NCI-H2196 treated with DMSO at 0.1 percent for 48 hours (cell line): ENCODE measurements at regions not wholly inside any gene's neighbourhood (a gene's known extent, or its start where the extent isn't known, plus 50 kb on each side); places are given as distances from the start of the nearest gene placed in this dataset.

Experiments
- DNase-seq: peaks from one replicate; lab custom pipeline; 2025; ENCODE audit not compliant: unreplicated experiment; lab: John Stamatoyannopoulos, UW

DNA sequence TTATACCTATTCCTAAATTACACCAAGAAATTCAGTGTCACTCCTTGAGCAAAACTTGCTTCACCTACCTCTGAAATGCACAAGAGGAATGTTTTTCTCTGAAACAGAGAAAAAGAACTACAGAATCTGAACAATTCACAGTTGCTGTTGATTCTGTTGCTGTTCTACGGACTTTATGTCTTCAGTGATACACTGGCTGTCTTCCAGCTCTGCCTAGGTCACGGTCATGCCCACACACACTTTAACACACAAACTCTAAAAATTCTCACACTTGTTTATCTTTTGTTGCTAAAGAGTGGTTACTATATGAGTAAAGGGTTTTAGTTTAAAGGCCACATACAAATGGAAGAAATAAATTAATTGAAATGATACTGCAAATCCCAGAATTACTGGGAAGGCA lies 124.4 kb upstream of the SPRY2 start:
- no peak for DNase-seq

DNA sequence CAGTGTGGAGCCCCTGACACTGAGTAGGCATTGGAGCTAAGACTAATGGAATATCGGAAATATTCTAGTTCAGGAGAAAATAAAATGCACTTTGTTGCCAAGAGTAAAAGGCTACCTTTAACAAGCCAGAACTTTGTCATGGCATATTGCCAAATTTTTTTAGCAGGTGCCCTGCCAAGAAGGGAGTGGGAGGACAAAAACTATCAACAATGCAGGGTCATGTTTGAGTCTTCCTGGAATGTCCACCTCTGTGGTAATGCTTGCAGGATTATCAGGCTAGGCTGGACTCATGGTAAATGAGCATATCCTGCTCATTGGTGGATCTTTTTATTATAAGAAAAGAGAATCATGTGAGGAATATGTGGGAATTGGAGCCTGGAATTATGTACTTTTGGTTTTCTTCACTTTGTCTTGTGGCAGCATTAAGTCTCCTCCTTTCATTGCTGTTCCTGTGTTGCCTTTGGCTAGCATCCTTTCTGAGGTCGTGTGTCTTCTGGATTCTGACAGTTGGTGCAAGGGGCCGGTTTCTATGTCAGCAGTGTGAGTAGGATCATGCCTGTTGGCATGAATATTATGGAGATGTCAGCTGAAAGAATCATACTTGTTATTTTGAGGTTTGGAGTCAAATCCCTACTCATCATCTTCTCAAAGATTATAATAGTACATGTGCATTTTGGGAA lies 122.9 kb upstream of the SPRY2 start:
- no peak for DNase-seq

DNA sequence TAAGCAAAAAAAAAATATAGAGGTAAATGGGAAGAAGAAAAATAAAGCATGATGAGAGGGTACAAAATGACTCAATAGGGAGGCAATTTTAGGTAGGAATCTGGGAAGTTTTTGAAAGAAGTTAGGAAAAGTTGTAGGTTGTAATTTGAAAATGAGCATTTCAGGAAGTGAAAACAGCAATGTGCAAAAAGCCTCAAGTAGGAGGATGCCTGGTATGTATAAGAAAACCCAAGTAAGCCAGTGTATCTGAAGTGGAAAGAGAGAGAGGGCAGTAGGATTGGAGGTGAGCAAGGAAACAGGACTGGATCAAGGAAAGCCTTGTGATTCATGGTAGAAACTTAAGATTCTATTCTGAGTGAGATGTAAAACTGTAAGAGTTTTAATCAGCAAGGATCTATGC lies 121.6 kb upstream of the SPRY2 start:
- DNase-seq: no peak

DNA sequence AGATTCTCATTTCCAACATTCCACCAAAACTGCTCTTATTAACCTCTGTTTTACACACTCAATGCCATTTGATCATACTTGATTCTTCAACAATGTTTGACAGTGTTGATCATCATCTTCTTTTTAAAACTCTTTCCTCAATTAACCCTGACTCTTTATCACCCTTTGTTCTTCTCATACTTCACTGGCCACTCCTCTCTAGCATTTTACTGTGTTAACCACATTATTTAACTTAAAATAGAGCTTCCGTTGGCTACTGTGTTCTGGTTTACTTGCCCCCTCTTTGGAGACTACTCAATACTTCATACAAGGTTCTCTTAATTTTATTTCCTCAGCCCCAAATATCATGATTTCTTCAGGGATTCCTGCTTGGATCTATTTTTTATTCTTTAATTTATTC lies 121.1 kb upstream of the SPRY2 start:
- DNase-seq: no peak

DNA sequence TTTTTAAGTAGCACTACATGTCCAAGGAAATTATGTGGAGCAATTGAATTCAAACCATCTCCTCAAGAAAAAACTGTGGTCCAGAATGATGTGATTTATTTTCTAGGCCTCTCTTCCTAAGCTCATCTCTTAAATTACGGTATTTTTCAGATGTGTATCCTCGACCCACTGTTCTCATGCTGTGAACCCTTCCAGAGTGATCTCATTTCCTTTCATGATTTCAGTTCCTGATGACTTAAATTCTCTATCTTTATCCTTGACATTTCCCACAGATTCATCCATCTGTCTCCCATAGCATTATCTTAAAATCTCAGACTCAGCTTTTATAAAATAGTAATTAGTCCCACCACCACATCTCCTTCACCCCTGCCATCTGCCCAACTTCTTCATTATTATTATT lies 117.6 kb upstream of the SPRY2 start:
- DNase-seq: no peak

DNA sequence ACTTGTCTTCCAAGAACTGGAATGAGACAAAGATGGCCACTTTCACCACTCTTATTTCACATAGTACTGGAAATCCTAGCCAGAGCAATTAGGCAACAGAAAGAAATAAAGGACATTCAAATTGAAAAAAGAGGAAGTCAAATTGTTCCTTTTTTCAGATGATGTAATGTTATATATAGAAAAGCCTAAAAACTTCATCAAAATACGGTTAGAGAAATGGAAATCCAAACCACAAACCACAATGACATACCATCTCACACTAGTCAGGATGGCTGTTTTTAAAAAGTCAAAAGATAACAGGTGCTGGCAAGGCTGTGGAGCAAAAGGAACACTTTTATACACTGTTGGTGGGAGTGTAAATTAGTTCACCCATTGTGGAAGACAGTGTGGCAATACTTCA lies 113.3 kb upstream of the SPRY2 start:
- DNase-seq: no peak

DNA sequence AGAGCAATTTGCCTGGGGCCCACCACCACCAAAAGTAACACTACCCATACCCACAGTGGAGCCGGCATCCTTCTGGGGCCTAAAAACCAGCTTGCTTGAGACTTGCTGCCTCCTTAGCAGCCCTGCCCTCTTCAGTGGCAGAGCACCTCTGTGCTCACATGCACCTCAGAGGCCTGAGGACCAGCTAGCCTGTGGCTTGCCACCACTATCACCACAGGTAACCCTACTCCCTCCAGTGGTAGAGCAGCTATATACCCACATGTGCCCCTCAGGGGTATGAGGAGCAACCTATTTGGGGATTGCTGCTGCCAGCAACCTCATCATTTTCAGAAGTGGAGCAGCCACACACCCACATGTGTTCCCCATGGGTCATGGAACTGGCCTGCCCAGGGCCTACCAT lies 111.4 kb upstream of the SPRY2 start:
- no peak for DNase-seq

DNA sequence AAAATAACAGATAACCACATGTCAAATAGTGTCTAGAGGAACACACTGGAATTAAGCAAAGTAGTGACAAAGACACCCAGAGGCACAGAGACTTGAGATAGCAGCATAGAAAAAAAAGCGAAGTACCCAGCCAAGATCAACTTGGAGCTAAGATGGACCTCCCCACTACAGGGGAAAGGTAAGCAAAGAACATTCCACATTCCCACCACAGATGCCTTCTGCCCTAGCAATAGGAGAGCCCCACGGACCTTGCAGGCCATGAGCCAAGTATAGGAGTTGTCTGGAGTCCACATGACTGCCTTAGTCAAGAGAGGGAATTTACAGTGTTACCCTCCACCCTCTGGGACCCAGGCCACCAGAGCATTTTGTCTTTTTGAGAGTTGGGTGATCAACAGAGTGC lies 110.7 kb upstream of the SPRY2 start:
- DNase-seq: no peak

DNA sequence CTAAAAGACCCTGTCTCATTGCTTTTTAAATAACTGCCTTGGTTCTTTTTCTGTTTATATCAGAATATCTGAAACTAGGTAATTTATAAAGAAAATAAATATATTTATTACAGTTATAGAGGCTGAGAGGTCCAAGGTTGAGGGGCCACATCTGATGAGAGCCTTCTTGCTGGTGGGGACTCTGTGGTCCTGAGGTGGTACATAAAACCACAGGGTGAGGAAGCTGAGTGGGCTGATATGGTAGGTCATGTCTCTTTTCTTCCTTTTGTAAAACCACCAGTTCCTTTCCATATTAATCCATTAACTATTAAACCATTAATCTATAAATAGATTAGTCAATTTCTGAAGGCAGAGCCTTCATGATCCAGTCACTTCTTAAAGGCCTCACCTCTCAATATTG lies 109.5 kb upstream of the SPRY2 start:
- no peak for DNase-seq

DNA sequence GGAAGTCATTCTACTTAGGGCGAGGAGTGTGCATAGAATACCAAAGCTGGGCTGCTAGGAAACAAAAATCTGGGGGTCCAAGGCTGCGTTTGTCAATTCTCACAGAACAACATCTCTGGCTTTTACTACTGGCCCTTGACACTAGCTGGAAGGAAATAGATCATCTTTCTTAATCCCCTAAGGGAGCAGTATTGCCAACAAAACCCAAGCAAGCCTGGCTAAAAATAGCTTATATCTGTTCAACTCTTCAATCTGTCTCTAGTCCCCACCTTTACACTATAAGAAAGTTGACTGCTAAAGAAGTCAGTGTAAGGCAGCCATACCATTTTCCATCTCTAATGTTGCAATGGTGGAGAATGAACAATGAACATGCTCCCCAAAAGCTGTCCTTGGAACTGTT lies 107.8 kb upstream of the SPRY2 start:
- no peak for DNase-seq

DNA sequence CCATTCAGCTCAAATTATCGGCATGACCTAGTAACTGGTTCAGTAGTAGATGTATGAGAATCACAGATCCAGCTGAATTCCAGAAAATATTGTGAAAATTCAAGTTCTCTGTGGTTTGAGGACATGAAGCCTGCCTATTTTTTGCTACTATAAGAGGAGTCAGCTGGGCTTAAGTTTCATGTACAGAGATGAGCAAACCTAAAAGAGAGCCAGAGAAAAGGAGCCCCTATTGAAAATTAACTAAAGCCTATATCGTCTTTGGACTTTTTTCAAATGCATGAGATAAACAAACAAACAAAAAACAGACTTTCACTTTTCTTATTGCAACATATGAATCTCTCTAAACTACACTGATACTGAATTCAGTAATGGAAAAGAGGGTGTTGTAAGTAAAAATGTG lies 106.8 kb upstream of the SPRY2 start:
- no peak for DNase-seq

DNA sequence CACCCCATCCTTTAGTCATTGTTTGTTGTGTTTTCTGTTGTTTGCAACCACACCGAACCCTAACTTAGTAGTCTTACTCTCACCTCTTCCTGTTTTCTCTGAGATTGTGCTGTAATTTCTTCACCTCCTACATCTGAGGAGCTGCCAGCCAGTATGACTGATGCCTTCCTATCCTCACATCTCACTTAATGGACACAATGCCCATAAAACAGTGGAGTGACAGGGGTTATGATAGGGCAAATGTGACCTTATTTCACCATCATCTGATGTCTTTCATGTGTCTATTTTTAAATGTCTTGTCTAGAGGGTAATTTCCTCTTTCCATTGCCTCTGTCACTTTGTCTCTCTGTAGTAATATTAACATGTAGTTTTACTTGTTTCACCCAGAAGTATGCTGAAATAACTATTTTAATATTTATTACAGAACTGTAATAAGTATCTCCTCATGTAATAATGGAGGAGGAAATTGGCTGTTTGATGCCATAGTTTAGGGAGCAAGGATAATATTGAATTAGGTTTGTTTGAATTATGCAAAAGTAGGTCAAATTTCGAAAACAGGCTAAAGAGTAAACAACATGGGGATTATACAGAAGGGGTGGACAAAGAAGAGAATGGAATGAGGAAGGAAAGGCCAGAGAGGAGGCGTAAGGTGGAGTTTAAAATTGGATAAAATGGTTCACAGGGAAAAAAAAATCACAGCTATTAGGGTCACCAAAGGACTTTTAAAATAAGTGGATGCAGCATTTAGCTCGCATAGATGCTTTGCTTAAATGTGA lies 103.5 kb upstream of the SPRY2 start:
- no peak for DNase-seq

DNA sequence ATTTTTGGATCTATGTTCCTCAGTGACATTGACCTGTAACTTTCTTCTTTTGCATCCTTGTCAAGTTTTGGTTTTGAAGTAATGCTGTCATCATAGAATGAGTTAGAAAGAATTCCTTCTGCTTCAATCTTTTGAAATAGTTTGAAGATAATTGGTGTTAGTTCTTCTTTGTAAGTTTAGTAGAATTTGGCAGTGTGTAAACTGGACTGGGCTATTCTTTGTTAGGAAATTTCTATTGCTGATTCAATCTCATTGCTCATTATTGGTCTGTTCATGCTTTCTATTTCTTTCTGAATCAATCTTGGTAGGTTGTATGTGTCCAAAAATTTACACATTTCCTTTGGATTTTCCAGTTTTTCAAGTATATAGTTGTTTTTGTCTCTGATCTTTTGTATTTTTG lies 101.7 kb upstream of the SPRY2 start:
- DNase-seq: no peak

DNA sequence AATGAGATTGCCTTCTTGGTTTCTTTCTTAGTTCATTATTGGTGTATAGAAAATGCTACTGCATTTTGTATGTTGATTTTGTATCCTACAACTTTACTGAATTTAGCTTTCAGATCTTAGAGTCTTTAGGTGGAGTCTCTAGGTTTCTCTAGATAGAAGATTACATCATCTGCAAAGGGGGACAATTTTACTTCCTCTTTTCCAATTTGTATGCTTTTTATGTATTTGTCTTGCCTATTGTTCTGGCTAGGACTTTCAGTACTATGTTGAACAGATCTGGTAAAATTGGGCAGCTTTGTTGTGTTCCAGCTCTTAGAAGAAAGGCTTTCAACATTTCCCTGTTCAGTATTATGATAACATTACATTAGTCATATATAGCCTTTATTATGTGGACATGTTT lies 101.0 kb upstream of the SPRY2 start:
- no peak for DNase-seq

DNA sequence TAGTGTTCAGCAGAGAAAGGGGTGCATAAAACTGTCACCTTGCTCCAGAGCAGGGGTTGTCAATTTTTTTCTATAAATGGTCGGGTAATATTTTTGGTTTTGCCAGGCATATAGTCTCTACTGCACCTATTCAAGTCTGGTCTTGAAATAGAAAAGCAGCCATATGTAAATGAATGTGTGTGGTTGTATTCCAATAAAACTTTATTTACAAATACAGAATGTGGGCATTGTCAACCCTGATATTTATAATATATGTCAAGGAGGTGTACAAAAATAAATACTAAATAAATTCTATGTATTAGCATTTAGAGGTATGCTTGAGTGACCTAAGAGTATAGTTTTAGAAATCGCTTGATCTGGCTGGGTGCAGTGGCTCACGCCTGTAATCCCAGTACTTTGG lies 97.6 kb upstream of the SPRY2 start:
- DNase-seq: no peak

DNA sequence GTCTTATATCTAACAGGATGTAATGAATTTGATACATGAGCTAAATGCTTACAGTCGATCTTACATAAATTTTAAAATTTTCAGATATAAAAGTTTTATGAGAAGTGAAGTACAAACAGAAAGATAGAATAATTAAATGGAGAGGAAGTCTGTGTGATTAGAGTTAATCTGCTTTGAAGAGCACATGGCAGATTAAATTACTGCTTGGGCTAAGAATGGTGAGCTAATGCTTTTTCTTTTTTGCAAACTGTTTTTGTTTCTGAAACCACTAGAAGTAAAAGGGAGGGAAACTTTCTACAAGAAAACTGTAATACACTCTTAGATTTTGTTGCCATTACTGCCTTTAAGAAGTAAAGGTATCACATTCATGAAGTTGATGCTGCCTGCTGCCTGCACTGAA lies 96.3 kb upstream of the SPRY2 start:
- DNase-seq: no peak

DNA sequence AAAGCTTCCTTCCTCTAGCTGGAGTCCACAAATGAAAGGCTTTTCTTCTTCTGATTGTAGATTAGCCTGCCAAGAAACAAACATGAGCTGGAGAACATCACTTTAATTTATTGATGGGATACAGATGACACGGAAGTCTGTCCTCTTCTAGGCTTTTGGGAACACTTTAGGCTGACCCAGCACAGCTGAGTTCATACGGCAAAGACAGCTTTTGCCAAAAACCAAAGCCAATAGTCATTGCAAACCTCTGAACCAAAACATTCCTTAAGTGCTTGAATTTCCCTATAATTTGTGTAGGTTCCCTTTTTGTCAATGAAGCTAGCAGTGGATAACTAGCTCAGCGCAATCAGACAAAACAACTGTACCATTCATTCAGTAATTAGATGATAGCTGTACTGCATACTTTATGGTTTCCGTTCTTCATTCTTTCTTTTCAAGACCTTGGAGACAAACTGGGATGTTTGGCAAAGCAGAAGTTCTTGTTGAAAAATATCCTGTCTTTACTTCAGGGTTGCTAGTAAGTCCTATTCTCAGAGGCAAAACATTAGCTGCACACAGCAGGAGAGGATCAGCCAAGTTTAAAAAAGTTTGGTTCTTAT lies 95.7 kb upstream of the SPRY2 start:
- DNase-seq: no peak

DNA sequence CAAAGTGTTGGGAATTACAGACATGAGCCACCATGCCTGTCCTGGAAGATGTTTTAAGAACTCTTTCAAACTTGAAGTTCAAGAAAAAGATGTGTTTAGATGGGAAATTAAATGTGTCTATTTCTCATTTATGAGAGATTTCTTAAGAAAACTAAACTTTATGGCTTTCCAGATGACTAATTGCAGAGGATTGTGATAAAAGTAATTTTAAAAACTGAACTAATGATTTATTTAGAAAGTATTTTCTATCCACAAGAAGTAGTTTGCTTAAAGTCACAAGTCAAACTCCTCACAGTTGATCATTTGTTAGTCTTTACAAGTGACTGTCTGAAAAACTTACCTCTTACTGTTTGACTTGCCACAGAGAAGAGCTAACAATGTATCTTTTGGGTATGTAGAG lies 89.6 kb upstream of the SPRY2 start:
- DNase-seq: no peak

DNA sequence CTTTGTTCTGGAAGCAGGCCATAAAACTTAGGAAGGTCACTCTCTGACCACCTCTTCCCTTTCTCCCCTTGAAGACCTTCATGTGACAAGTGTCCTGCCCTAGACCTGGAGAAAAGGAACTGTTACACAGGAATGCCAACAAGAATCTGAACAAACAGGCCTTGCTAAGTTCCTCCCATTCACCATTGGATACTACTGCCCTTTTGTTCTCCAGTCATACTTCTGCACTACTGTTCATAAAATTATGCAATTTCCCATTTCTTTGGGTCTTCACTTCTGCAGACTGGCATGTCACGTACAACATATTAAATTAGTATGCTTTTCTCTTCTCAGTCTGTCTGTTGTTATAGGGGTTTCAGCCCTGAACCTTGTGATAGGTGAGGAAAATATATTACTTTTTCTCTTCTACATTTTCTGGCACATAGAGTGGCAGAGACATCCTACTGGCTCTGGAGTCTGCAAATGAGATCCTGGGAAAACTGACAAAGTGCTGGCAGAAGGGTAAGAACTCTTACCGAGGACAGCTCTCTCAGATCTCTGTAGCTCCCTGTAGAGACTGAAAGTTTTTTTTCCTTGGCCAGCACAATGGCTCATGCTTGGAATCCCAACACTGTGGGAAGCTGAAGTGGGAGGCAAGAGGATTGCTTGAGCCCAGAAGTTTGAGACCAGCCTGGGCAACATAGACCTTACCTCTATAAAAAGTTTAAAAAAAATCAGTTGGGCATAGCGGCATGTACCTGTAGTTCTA lies 87.6 kb upstream of the SPRY2 start:
- no peak for DNase-seq

DNA sequence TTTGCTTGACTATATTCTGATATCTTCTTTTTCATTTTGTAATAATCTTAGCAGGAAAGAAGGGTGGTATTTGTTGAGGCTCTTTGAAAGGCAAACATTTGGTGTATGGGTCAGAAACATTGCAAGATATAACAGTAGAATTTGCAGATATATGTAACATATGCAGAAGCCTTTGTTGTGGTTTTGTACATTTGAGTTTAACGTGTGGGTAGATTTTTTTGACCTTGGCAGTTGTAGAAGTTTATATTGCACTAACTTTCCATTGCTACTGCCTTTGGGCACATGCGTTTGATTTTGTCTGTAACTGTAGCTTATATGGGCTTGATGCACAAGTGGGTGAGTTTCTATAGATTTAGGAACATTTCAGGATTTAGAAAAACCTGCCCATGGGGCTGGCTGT lies 78.5 kb upstream of the SPRY2 start:
- DNase-seq: no peak

DNA sequence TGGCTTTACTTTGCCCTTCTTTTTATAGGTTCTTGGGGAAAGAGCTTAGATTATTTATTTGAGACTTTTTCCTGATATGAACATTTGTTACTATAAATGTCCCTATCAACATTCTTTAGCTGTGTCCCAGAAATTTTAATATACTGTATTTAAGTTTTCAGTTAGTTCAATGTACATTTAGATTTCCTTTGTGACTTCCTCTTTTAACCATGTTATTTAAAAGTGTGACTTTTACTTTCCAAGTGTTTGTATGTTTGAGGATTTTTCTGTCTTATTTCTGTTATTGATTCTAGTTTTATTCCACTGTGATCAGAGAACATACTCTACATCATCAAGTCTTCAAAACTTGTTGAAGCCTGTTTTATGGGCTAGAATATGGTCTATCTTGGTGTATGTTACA lies 72.7 kb upstream of the SPRY2 start:
- DNase-seq: no peak

DNA sequence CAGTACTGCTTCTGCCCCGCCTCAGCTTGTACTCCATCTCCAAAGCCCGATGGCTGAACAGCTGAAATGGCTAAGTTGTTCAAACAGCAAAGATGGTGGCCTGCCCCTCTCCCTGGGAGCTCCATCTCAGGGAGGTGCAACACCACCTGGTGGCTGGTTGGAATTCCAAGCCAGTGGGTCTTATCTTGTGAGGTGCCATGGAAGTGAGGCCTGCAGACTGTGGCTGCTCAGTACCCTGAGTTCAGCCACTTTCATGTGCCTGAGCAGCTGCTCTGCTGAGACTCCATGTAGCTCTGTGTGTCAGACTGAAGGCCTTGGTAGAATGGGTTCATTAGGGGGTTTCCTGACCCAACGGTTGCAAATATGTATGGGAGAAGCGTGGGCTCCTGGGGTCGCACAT lies 67.3 kb upstream of the SPRY2 start:
- no peak for DNase-seq
